HG03354 (cell line): ENCODE measurements at regions not wholly inside any gene's neighbourhood (a gene's known extent, or its start where the extent isn't known, plus 50 kb on each side); places are given as distances from the start of the nearest gene placed in this dataset.
"Not testable (repeated sequence)": the region's sequence is repeated elsewhere in the genome, so short reads cannot be mapped to it uniquely, and the experiment has no call there.

Experiments
- ATAC-seq: cut with Tn5 transposase; IDR thresholded peaks from one replicate; pipeline ENCODE4 v1.9.1; 2021; ENCODE audit warnings: mild to moderate bottlenecking; ENCODE audit not compliant: unreplicated experiment, poor library complexity, severe bottlenecking

- no peak for ATAC-seq
Observed at GRCh38 chr18:76307293-76307690, 187.8 kb downstream of the ZNF516 start.

GRCh38 chr18:76306685-76307292, 188.3 kb downstream of the ZNF516 start:
- no peak for ATAC-seq

GRCh38 chr18:76285866-76286265, 209.2 kb downstream of the ZNF516 start:
- ATAC-seq: no peak

- no peak for ATAC-seq
Observed at GRCh38 chr18:76281565-76281964, 213.5 kb downstream of the ZNF516 start.

- ATAC-seq: no peak
Observed at GRCh38 chr18:76277801-76278200, 217.2 kb downstream of the ZNF516 start.

GRCh38 chr18:76275727-76276313, 219.2 kb downstream of the ZNF516 start:
- ATAC-seq: no peak

GRCh38 chr18:76274468-76275289, 220.4 kb downstream of the ZNF516 start:
- ATAC-seq: no peak

GRCh38 chr18:76273956-76274355, 221.1 kb downstream of the ZNF516 start:
- ATAC-seq: no peak

GRCh38 chr18:76273036-76273545, 222.0 kb downstream of the ZNF516 start:
- ATAC-seq: no peak

- not testable (repeated sequence) for ATAC-seq
Observed at GRCh38 chr18:76267423-76267822, 227.6 kb downstream of the ZNF516 start.

GRCh38 chr18:76266236-76266991, 228.6 kb downstream of the ZNF516 start:
- no peak for ATAC-seq

- no peak for ATAC-seq
Observed at GRCh38 chr18:76265497-76266235, 229.4 kb downstream of the ZNF516 start.

GRCh38 chr18:76264876-76265250, 230.2 kb downstream of the ZNF516 start:
- no peak for ATAC-seq

- no peak for ATAC-seq
Observed at GRCh38 chr18:76264198-76264875, 230.7 kb downstream of the ZNF516 start.

- no peak for ATAC-seq
Observed at GRCh38 chr18:76263046-76264005, 231.7 kb downstream of the ZNF516 start.

GRCh38 chr18:76260941-76261472, 234.0 kb downstream of the ZNF516 start:
- no peak for ATAC-seq

- no peak for ATAC-seq
Observed at GRCh38 chr18:76259711-76260110, 235.3 kb downstream of the ZNF516 start.

- ATAC-seq: no peak
Observed at GRCh38 chr18:76259096-76259495, 235.9 kb downstream of the ZNF516 start.
